ENCODE measurements at regions not wholly inside any gene's neighbourhood (a gene's known extent, or its start where the extent isn't known, plus 50 kb on each side); places are given as distances from the start of the nearest gene placed in this dataset.
"Not testable (repeated sequence)": the region's sequence is repeated elsewhere in the genome, so short reads cannot be mapped to it uniquely, and the experiment has no call there.

GRCh38 chr2:103365071-103365470 is 603.2 kb downstream of the TMEM182 start:
- no peak for DNase-seq (ENCODE audit: low read depth in 2 of 2)

GRCh38 chr2:103367877-103368276 is 606.0 kb downstream of the TMEM182 start:
- no peak for DNase-seq (ENCODE audit: low read depth in 2 of 2)

- no peak for DNase-seq (ENCODE audit: low read depth in 2 of 2)
Observed at GRCh38 chr2:103383541-103383940, 621.7 kb downstream of the TMEM182 start.

- DNase-seq (ENCODE audit: low read depth in 2 of 2): no peak
Observed at GRCh38 chr2:103386872-103387271, 625.0 kb downstream of the TMEM182 start.

GRCh38 chr2:103387888-103388287 is 626.1 kb downstream of the TMEM182 start:
- DNase-seq (ENCODE audit: low read depth in 2 of 2): no peak

GRCh38 chr2:103396152-103396551 is 634.3 kb downstream of the TMEM182 start:
- no peak for DNase-seq (ENCODE audit: low read depth in 2 of 2)

GRCh38 chr2:103401621-103402020 is 639.8 kb downstream of the TMEM182 start:
- no peak for DNase-seq (ENCODE audit: low read depth in 2 of 2)

GRCh38 chr2:103402336-103402735 is 640.5 kb downstream of the TMEM182 start:
- DNase-seq (ENCODE audit: low read depth in 2 of 2): no peak

- no peak for DNase-seq (ENCODE audit: low read depth in 2 of 2)
Observed at GRCh38 chr2:103402944-103403343, 641.1 kb downstream of the TMEM182 start.

- not testable (repeated sequence) for DNase-seq (ENCODE audit: low read depth in 2 of 2)
Observed at GRCh38 chr2:103403388-103403787, 641.6 kb downstream of the TMEM182 start.

- DNase-seq (ENCODE audit: low read depth in 2 of 2): no peak
Observed at GRCh38 chr2:103410221-103410620, 648.4 kb downstream of the TMEM182 start.

- DNase-seq (ENCODE audit: low read depth in 2 of 2): no peak
Observed at GRCh38 chr2:103419506-103419905, 657.7 kb downstream of the TMEM182 start.

GRCh38 chr2:103423100-103423499 is 661.3 kb downstream of the TMEM182 start:
- no peak for DNase-seq (ENCODE audit: low read depth in 2 of 2)

- DNase-seq (ENCODE audit: low read depth in 2 of 2): no peak
Observed at GRCh38 chr2:103427567-103427966, 665.7 kb downstream of the TMEM182 start.

GRCh38 chr2:103430191-103430590 is 668.4 kb downstream of the TMEM182 start:
- no peak for DNase-seq (ENCODE audit: low read depth in 2 of 2)

GRCh38 chr2:103435010-103435409 is 673.2 kb downstream of the TMEM182 start:
- DNase-seq (ENCODE audit: low read depth in 2 of 2): no peak

GRCh38 chr2:103437161-103437560 is 675.3 kb downstream of the TMEM182 start:
- no peak for DNase-seq (ENCODE audit: low read depth in 2 of 2)

- DNase-seq (ENCODE audit: low read depth in 2 of 2): no peak
Observed at GRCh38 chr2:103445347-103445746, 683.5 kb downstream of the TMEM182 start.

- DNase-seq (ENCODE audit: low read depth in 2 of 2): no peak
Observed at GRCh38 chr2:103448495-103448894, 686.7 kb downstream of the TMEM182 start.

- DNase-seq (ENCODE audit: low read depth in 2 of 2): no peak
Observed at GRCh38 chr2:103451283-103451682, 689.5 kb downstream of the TMEM182 start.

- DNase-seq (ENCODE audit: low read depth in 2 of 2): no peak
Observed at GRCh38 chr2:103459283-103459682, 697.5 kb downstream of the TMEM182 start.

- no peak for DNase-seq (ENCODE audit: low read depth in 2 of 2)
Observed at GRCh38 chr2:103462101-103462500, 700.3 kb downstream of the TMEM182 start.

GRCh38 chr2:103462712-103463111 is 700.9 kb downstream of the TMEM182 start:
- no peak for DNase-seq (ENCODE audit: low read depth in 2 of 2)

- no peak for DNase-seq (ENCODE audit: low read depth in 2 of 2)
Observed at GRCh38 chr2:103464831-103465230, 703.0 kb downstream of the TMEM182 start.

Data from dermis microvascular lymphatic vessel endothelial cell (primary cell).